Fibroblast of the aortic adventitia (primary cell): ENCODE measurements at regions not wholly inside any gene's neighbourhood (a gene's known extent, or its start where the extent isn't known, plus 50 kb on each side); places are given as distances from the start of the nearest gene placed in this dataset.
"Not testable (repeated sequence)": the region's sequence is repeated elsewhere in the genome, so short reads cannot be mapped to it uniquely, and the experiment has no call there.

Experiments used
- DNase-seq: peaks from one replicate; pipeline ENCODE4 v3.0.0-alpha.2; 2010; ENCODE audit warnings: low read depth
- H3K4me3 ChIP-seq: 2 replicates; pipeline ENCODE4 v1.5.1; 2011; ENCODE audit warnings: low read depth, mild to moderate bottlenecking, control low read depth, low read length, moderate library complexity

DNA sequence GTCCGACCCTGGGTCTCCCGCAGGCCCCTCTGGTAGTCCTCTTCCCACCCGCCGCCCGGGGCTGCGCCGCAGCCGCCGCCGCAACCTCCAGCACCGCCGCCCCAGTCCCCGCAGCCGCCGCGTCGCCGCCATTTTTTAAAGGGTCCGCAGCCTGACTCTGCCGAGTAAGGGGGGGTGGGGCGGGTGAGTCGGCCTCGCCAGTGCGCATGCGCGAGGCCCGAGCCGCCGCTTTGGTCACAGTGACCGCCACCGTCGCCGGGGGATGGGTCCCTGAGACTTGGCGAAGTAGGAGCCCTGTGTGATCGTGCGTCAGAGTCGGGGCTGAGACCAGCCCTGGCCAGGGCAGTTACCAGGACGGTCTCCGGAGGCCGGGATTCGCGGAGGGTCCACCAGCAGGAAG, 532.8 kb downstream of the FOXD4L4 start:
- DNase-seq, result not testable (repeated sequence)
- H3K4me3 ChIP-seq, result peak overlapping the region; percentile 35

- not testable (repeated sequence) for H3K4me3 ChIP-seq, DNase-seq
These were observed 541.9 kb downstream of the FOXD4L4 start for GRCh38 chr9:66278809-66279208.
